Transverse colon (tissue), 4 donors: ENCODE measurements at regions not wholly inside any gene's neighbourhood (a gene's known extent, or its start where the extent isn't known, plus 50 kb on each side); places are given as distances from the start of the nearest gene placed in this dataset.

Experiments used
- CTCF ChIP-seq, 5 experiments: fragments of 200-600 bp in 3 of 5; fragments of 450-650 bp in 2 of 5; sonication (generic) in 3 of 5; IDR thresholded peaks; 1 replicate in 2 of 5; 2 replicates in 3 of 5; pipeline ENCODE4 v1.5.1; 2016 to 2017; ENCODE audit warnings: antibody characterized with exemption in 5 of 5, inconsistent platforms in 3 of 5, mild to moderate bottlenecking in 2 of 5, moderate library complexity in 1 of 5
- EP300 ChIP-seq: sonication (generic); formaldehyde crosslinking; IDR thresholded peaks from one replicate; pipeline ENCODE4 v1.6.1; 2017; ENCODE audit warnings: antibody characterized with exemption, low read depth
- POLR2AphosphoS5 ChIP-seq, 3 donors: sonication (generic); formaldehyde crosslinking; IDR thresholded peaks; one replicate each; pipeline ENCODE4 v1.6.1; 2016; ENCODE audit warnings: antibody characterized with exemption in 3 of 3

- TF ChIP-seq EP300 (no peak), CTCF (IDR thresholded peaks at IDR 0.05) (no peak), POLR2AphosphoS5 (IDR thresholded peaks at IDR 0.05) (no peak)
Observed at GRCh38 chr16:86857807-86858206, 279.5 kb downstream of the FOXL1 start.
